A673 (cell line): ENCODE measurements at regions not wholly inside any gene's neighbourhood (a gene's known extent, or its start where the extent isn't known, plus 50 kb on each side); places are given as distances from the start of the nearest gene placed in this dataset.

ENCODE experiments used
- BruUV-seq: library from RNA; stranded (reverse); fragments of 400-500 nt; replicated peaks from 2 replicates; lab custom pipeline; 2021; lab: Mats Ljungman, UMichigan
- CTCF ChIA-PET: fragments of 300-600 bp; sonication (Branson Sonifier 250); formaldehyde crosslinking; loops from one replicate; lab custom pipeline; 2022; ENCODE audit warnings: antibody characterized with exemption; lab: Charles Lee
- POLR2A ChIA-PET: fragments of 300-600 bp; sonication (Branson Sonifier 250); formaldehyde crosslinking; loops from one replicate; lab custom pipeline; 2022; ENCODE audit warnings: antibody characterized with exemption; ENCODE audit not compliant: low non-redundant PET; lab: Charles Lee
- DNase-seq: peaks from one replicate; pipeline ENCODE4 v3.0.0-alpha.2; 2015; ENCODE audit warnings: low spot score
- H3K27ac ChIP-seq: fragments of 200-600 bp; sonication (generic); 2 replicates; pipeline ENCODE4 v1.5.1; 2016; ENCODE audit warnings: mixed run types, low read depth, mild to moderate bottlenecking, mixed read lengths, antibody characterized with exemption, low read length; ENCODE audit not compliant: poor library complexity, severe bottlenecking
- H3K27me3 ChIP-seq: fragments of 200-600 bp; sonication (generic); replicated peaks from 2 replicates; pipeline ENCODE4 v1.6.1; 2017; ENCODE audit warnings: mixed run types, low read depth, mild to moderate bottlenecking, mixed read lengths, antibody characterized with exemption, low read length; ENCODE audit not compliant: insufficient read depth, poor library complexity
- H3K36me3 ChIP-seq: fragments of 200-600 bp; sonication (generic); 2 replicates; pipeline ENCODE4 v1.6.1; 2016; ENCODE audit warnings: mixed run types, mild to moderate bottlenecking, mixed read lengths, antibody characterized with exemption, low read length; ENCODE audit not compliant: insufficient read depth, poor library complexity, severe bottlenecking
- H3K4me1 ChIP-seq: fragments of 200-600 bp; sonication (generic); 2 replicates; pipeline ENCODE4 v1.6.1; 2017; ENCODE audit warnings: mixed run types, mild to moderate bottlenecking, mixed read lengths, antibody characterized with exemption, low read length; ENCODE audit not compliant: insufficient read depth, poor library complexity, severe bottlenecking
- H3K4me3 ChIP-seq: fragments of 200-600 bp; sonication (generic); 2 replicates; pipeline ENCODE4 v1.5.1; 2016; ENCODE audit warnings: low read depth, mixed run types, mild to moderate bottlenecking, mixed read lengths, low read length; ENCODE audit not compliant: poor library complexity, severe bottlenecking
- H3K9me3 ChIP-seq: fragments of 200-600 bp; sonication (generic); 2 replicates; pipeline ENCODE4 v1.6.1; 2016; ENCODE audit warnings: mixed run types, low read depth, mild to moderate bottlenecking, mixed read lengths, antibody characterized with exemption, low read length; ENCODE audit not compliant: poor library complexity, severe bottlenecking
- EZH2 ChIP-seq: fragments of 200-600 bp; sonication (generic); IDR thresholded peaks from 2 replicates; pipeline ENCODE4 v1.6.1; 2017; ENCODE audit warnings: borderline replicate concordance, low read depth, mild to moderate bottlenecking, mixed read lengths, antibody characterized with exemption, low read length; ENCODE audit not compliant: poor library complexity, severe bottlenecking
- intact Hi-C: fragments of 100-400 bp; cut with micrococcal nuclease; formaldehyde crosslinking; loops from one replicate; pipeline ENCODE4 v1.10.0; 2022; ENCODE audit not compliant: unreplicated experiment
- TF ChIP-seq, protein P1 (sequence below): fragments of 300-800, 200-600 bp; sonication (generic); conservative IDR thresholded peaks from 2 replicates; pipeline ENCODE4 v1.5.1; 2017; ENCODE audit warnings: low read depth, mild to moderate bottlenecking, antibody characterized with exemption, low read length, moderate library complexity, mixed read lengths

- intact Hi-C loops: no loop called here
- no peaks in the 10 kb centered on the region for H3K9me3 ChIP-seq
- no peaks in the 10 kb centered on the region for H3K27me3 ChIP-seq
- H3K4me3 ChIP-seq: no peak overlapping the region
- CTCF ChIA-PET: no interaction called here
- no peak overlapping the region for H3K27ac ChIP-seq
- BruUV-seq: no TSS peak
- POLR2A ChIA-PET: no interaction called here
- no peaks in the 10 kb centered on the region for H3K4me1 ChIP-seq
- DNase-seq: no peak
- H3K36me3 ChIP-seq: no peaks in the 10 kb centered on the region
- TF ChIP-seq, protein P1, sequence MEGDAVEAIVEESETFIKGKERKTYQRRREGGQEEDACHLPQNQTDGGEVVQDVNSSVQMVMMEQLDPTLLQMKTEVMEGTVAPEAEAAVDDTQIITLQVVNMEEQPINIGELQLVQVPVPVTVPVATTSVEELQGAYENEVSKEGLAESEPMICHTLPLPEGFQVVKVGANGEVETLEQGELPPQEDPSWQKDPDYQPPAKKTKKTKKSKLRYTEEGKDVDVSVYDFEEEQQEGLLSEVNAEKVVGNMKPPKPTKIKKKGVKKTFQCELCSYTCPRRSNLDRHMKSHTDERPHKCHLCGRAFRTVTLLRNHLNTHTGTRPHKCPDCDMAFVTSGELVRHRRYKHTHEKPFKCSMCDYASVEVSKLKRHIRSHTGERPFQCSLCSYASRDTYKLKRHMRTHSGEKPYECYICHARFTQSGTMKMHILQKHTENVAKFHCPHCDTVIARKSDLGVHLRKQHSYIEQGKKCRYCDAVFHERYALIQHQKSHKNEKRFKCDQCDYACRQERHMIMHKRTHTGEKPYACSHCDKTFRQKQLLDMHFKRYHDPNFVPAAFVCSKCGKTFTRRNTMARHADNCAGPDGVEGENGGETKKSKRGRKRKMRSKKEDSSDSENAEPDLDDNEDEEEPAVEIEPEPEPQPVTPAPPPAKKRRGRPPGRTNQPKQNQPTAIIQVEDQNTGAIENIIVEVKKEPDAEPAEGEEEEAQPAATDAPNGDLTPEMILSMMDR: no peak
- TF ChIP-seq EZH2: no peak
Observed at GRCh38 chr6:43982084-43982625, 145.1 kb downstream of the MRPL14 start.

- Histone ChIP-seq H3K4me1 (no peaks in the 10 kb centered on the region), H3K4me3 (no peak overlapping the region), H3K9me3 (no peaks in the 10 kb centered on the region), H3K27me3 (no peaks in the 10 kb centered on the region), H3K36me3 (no peaks in the 10 kb centered on the region), H3K27ac (no peak overlapping the region)
- intact Hi-C loops: no loop called here
- DNase-seq: no peak
- TF ChIP-seq EZH2: no peak
- TF ChIP-seq, protein P1: no peak
- ChIA-PET POLR2A (no interaction called here), CTCF (no interaction called here)
- BruUV-seq: no TSS peak
Observed at GRCh38 chr6:43981363-43981990, 145.8 kb downstream of the MRPL14 start.

GRCh38 chr6:43980004-43980795, 147.1 kb downstream of the MRPL14 start:
- no peak for DNase-seq
- BruUV-seq: no TSS peak

More at GRCh38 chr6:43980004-43980795, 147.1 kb downstream of the MRPL14 start:
- Histone ChIP-seq H3K9me3 (no peaks in the 10 kb centered on the region), H3K27ac (no peak overlapping the region), H3K4me1 (no peaks in the 10 kb centered on the region), H3K36me3 (no peaks in the 10 kb centered on the region), H3K4me3 (no peak overlapping the region), H3K27me3 (no peaks in the 10 kb centered on the region)
- POLR2A ChIA-PET: interaction anchor here (0.6 kb wide), 1 partner anchor 54 kb away, joined by 3 read pairs; no protein-coding TSS in a partner anchor
- CTCF ChIA-PET: no interaction called here
- intact Hi-C loops: no loop called here
- TF ChIP-seq EZH2: no peak
- TF ChIP-seq, protein P1: no peak
